PC-9 (cell line): ENCODE measurements at regions not wholly inside any gene's neighbourhood (a gene's known extent, or its start where the extent isn't known, plus 50 kb on each side); places are given as distances from the start of the nearest gene placed in this dataset.

Experiments used
- EZH2 ChIP-seq: fragments of 200-600 bp; sonication (generic); IDR thresholded peaks from 2 replicates; pipeline ENCODE4 v1.8.0; 2017; ENCODE audit warnings: antibody characterized with exemption, low read depth
- TF ChIP-seq, protein P1 (sequence below): fragments of 200-600 bp; sonication (generic); conservative IDR thresholded peaks from 2 replicates; pipeline ENCODE4 v1.6.1; 2017; ENCODE audit warnings: mixed run types, antibody characterized with exemption, mild to moderate bottlenecking, moderate library complexity

DNA sequence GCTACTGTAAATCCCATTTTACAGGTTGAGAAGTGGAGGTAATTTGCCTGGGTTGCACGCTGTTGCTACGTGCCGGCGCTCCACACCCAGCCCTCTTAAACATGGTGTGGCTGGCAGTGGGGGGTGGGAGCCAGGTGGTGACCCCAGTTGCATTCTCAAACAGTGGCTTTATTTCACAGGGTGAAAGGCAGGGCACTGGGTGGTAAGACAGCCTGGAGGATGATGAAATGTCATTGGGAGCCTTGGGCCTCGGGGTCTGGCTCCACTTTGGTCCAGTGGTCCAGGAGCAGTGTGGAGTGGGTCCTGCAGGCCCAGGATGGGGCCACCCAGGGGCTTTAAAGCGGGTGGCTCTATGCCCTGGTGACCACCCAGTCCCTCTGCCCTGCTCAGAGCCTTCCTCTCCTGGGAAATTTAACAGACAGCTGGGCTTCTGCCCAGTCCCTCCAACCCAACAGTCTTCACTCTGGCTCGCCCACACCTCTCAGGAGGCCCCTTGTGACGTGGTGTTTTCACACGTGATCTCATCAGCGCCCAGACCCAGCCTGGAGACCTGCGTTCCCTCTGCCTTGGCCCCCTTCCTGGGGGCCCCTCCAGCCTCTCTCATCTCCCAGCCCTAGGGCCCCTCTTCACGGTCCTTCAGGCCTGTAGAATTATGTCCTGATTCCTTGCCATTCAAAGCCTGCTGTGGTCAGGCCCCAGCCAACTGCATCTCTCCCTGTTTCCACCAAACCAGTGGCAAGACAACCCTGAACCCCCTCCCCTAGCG, 92.5 kb downstream of the INHBB start:
- TF ChIP-seq, protein P1, sequence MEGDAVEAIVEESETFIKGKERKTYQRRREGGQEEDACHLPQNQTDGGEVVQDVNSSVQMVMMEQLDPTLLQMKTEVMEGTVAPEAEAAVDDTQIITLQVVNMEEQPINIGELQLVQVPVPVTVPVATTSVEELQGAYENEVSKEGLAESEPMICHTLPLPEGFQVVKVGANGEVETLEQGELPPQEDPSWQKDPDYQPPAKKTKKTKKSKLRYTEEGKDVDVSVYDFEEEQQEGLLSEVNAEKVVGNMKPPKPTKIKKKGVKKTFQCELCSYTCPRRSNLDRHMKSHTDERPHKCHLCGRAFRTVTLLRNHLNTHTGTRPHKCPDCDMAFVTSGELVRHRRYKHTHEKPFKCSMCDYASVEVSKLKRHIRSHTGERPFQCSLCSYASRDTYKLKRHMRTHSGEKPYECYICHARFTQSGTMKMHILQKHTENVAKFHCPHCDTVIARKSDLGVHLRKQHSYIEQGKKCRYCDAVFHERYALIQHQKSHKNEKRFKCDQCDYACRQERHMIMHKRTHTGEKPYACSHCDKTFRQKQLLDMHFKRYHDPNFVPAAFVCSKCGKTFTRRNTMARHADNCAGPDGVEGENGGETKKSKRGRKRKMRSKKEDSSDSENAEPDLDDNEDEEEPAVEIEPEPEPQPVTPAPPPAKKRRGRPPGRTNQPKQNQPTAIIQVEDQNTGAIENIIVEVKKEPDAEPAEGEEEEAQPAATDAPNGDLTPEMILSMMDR: no peak
- TF ChIP-seq EZH2: no peak
